Activated B cell treated with CpG ODN at 0.5 μM for 24 hours (primary cell): ENCODE measurements at regions not wholly inside any gene's neighbourhood (a gene's known extent, or its start where the extent isn't known, plus 50 kb on each side); places are given as distances from the start of the nearest gene placed in this dataset.

Source experiments
- ATAC-seq: fragments of 200-7000 bp; cut with Tn5 transposase; one replicate; pipeline ENCODE4 v1.10.0; 2021; ENCODE audit warnings: low read depth, mild to moderate bottlenecking, moderate library complexity
- CTCF ChIA-PET: fragments of 350-600 bp; sonication (Branson Sonifier 250); formaldehyde crosslinking; loops from one replicate; lab custom pipeline; 2021; ENCODE audit warnings: antibody characterized with exemption; lab: Charles Lee
- POLR2A ChIA-PET: fragments of 350-600 bp; sonication (Branson Sonifier 250); formaldehyde crosslinking; loops from one replicate; lab custom pipeline; 2021; ENCODE audit warnings: antibody characterized with exemption; lab: Charles Lee
- DNase-seq: peaks from one replicate; pipeline ENCODE4 v3.0.0; 2022
- H3K27ac Mint-ChIP-seq: one replicate; pipeline ENCODE4 v1.8.0; 2020; ENCODE audit warnings: mixed read lengths
- H3K27me3 Mint-ChIP-seq: one replicate; pipeline ENCODE4 v1.8.0; 2021; ENCODE audit warnings: mixed read lengths
- H3K36me3 Mint-ChIP-seq: one replicate; pipeline ENCODE4 v1.8.0; 2021; ENCODE audit warnings: low read depth, mixed read lengths
- H3K4me1 Mint-ChIP-seq: one replicate; pipeline ENCODE4 v1.8.0; 2021; ENCODE audit warnings: mixed read lengths
- H3K4me3 Mint-ChIP-seq: one replicate; pipeline ENCODE4 v1.8.0; 2020; ENCODE audit warnings: mild to moderate bottlenecking, mixed read lengths
- H3K9me3 Mint-ChIP-seq: one replicate; pipeline ENCODE4 v1.8.0; 2020; ENCODE audit warnings: mixed read lengths
- CTCF ChIP-seq: fragments of 200-600 bp; IDR thresholded peaks from one replicate; pipeline ENCODE4 v1.8.0; 2022; ENCODE audit warnings: antibody characterized with exemption, mild to moderate bottlenecking
- intact Hi-C: fragments of 100-400 bp; cut with micrococcal nuclease; formaldehyde crosslinking; loops from one replicate; pipeline ENCODE4 v1.15.1; 2024

- Mint-ChIP-seq H3K27ac (no peak overlapping the region), H3K9me3 (peaks cover 2% of the 10 kb centered on the region), H3K27me3 (peaks cover 4% of the 10 kb centered on the region), H3K4me1 (peaks cover 6% of the 10 kb centered on the region), H3K4me3 (no peak overlapping the region), H3K36me3 (peaks cover 3% of the 10 kb centered on the region)
- intact Hi-C loops, result no loop called here
- CTCF ChIA-PET, result interaction anchor here (0.7 kb wide), 1 partner anchor 204 kb away, joined by 3 read pairs; no protein-coding TSS in a partner anchor
- TF ChIP-seq CTCF, result no peak
- POLR2A ChIA-PET, result no interaction called here
- ATAC-seq, result no peak
- DNase-seq, result no peak
Observed at GRCh38 chr9:95810133-95810532, 65.4 kb upstream of the ERCC6L2 start.

- Mint-ChIP-seq H3K27ac (no peak overlapping the region), H3K36me3 (peaks cover 3% of the 10 kb centered on the region), H3K9me3 (peaks cover 2% of the 10 kb centered on the region), H3K27me3 (peaks cover 6% of the 10 kb centered on the region), H3K4me3 (no peak overlapping the region), H3K4me1 (peaks cover 6% of the 10 kb centered on the region)
- TF ChIP-seq CTCF, result no peak
- intact Hi-C loops, result no loop called here
- ATAC-seq (no peak), DNase-seq (no peak)
- ChIA-PET POLR2A (interaction anchor here (0.6 kb wide), 1 partner anchor 66 kb away, joined by 3 read pairs; the partner anchor contains the start of gene ERCC6L2), CTCF (interaction anchor here (0.7 kb wide), 1 partner anchor 205 kb away, joined by 3 read pairs; no protein-coding TSS in a partner anchor)
Observed at GRCh38 chr9:95809686-95810085, 65.8 kb upstream of the ERCC6L2 start.

- no peak for ATAC-seq
- peaks cover 6% of the 10 kb centered on the region for H3K4me1 Mint-ChIP-seq
- H3K9me3 Mint-ChIP-seq, result peaks cover 2% of the 10 kb centered on the region
- no peaks in the 10 kb centered on the region for H3K36me3 Mint-ChIP-seq
- intact Hi-C loops, result no loop called here
- ChIA-PET POLR2A (no interaction called here), CTCF (no interaction called here)
- no peak overlapping the region for H3K27ac Mint-ChIP-seq
- no peak for TF ChIP-seq CTCF
- H3K27me3 Mint-ChIP-seq, result peaks cover 6% of the 10 kb centered on the region
- no peak for DNase-seq
- no peak overlapping the region for H3K4me3 Mint-ChIP-seq
Observed at GRCh38 chr9:95808011-95808410, 67.5 kb upstream of the ERCC6L2 start.

- Mint-ChIP-seq H3K27me3 (peaks cover 6% of the 10 kb centered on the region), H3K27ac (no peak overlapping the region), H3K4me3 (no peak overlapping the region), H3K4me1 (peaks cover 6% of the 10 kb centered on the region), H3K9me3 (peaks cover 2% of the 10 kb centered on the region), H3K36me3 (no peaks in the 10 kb centered on the region)
- ChIA-PET CTCF (no interaction called here), POLR2A (no interaction called here)
- no peak for ATAC-seq
- intact Hi-C loops, result no loop called here
- DNase-seq, result no peak
- TF ChIP-seq CTCF, result no peak
Observed at GRCh38 chr9:95807326-95807947, 68.1 kb upstream of the ERCC6L2 start.

GRCh38 chr9:95803197-95803596, 72.3 kb upstream of the ERCC6L2 start:
- POLR2A ChIA-PET, result no interaction called here
- Mint-ChIP-seq H3K4me1 (peaks cover 6% of the 10 kb centered on the region), H3K27ac (no peak overlapping the region), H3K27me3 (peaks cover 13% of the 10 kb centered on the region), H3K4me3 (no peak overlapping the region), H3K9me3 (peaks cover 2% of the 10 kb centered on the region), H3K36me3 (no peaks in the 10 kb centered on the region)
- TF ChIP-seq CTCF, result no peak
- no peak for DNase-seq
- no peak for ATAC-seq
- CTCF ChIA-PET, result no interaction called here
- intact Hi-C loops, result no loop called here
